ENCODE measurements at regions not wholly inside any gene's neighbourhood (a gene's known extent, or its start where the extent isn't known, plus 50 kb on each side); places are given as distances from the start of the nearest gene placed in this dataset.
"Not testable (repeated sequence)": the region's sequence is repeated elsewhere in the genome, so short reads cannot be mapped to it uniquely, and the experiment has no call there.

DNA sequence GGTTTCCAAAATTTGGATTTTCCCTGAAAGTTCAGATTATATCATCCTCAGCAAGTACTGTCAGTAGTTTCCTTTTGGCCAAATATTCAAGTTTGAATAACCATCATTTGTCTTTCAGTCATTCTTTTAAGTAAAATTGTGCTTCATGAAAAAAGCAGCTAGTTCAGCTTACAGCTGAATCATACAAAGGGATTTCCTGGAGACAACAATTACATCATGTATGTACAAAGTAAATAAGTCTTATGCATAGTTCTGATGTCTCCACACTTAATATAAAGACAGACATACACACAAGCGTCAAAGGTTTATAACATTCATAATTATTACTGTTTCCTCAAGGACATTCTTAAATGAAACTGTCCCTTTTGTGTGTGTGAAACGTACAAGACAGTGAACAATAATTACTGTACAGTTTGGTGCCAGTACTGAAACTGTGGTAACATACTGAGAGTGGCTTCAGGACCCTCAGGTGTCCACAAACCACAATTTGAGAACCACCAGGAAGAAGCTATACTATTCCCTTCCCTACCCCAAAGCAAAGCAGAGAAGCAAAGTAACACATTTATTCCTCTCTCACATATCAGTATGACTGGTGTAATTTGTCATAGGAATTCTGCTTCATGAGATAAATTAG is 746.6 kb downstream of the TAF11L14 start:
- no peak for DNase-seq

DNA sequence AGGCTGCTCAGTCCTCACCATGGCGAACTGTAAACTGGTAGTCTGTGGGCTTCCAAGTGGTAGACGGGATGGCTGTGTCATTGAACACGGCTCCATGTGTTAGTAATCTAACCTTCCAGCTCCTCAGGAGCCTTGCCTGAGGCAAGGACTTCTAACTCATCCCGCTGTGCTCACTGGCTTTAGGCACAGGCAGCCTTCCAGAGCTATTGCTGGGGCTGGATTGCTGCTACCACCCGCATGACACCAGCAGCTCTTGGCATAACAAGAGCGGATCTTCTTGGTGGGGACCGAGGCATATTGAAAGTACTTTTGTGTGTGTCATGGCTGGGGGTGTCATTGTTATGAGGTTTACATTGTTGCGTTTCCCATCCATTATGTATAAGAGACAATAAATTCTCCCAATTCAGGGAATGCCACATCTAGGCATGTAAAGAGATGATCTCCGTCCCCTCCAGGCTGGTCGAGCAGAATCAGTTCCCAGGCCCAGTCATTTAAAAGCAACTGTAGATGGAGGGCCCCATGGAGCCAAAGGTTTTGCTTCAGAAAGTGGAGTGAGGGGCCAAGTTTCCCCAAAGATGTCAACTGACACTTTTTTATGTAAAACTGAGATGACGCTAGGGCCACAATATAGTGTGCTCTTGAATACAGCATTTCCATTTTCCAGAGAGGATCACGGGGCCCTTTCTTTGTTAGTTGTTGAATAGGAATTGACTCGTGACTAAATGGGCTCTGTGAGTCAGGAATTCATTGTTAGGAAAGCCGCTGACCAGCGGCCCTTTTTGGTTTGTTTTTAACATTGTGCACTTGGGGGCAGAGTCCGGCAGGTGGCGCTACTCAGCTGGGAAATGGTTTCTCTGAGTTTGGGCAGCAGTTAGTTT is 759.5 kb downstream of the TAF11L14 start:
- DNase-seq = peak; percentile 32

- DNase-seq = no peak
These were observed 760.2 kb downstream of the TAF11L14 start for GRCh38 chr5:18394443-18394804.

GRCh38 chr5:18395126-18396110 is 761.2 kb downstream of the TAF11L14 start:
- DNase-seq = no peak

- no peak for DNase-seq
These were observed 763.1 kb downstream of the TAF11L14 start for GRCh38 chr5:18397371-18397770.

DNA sequence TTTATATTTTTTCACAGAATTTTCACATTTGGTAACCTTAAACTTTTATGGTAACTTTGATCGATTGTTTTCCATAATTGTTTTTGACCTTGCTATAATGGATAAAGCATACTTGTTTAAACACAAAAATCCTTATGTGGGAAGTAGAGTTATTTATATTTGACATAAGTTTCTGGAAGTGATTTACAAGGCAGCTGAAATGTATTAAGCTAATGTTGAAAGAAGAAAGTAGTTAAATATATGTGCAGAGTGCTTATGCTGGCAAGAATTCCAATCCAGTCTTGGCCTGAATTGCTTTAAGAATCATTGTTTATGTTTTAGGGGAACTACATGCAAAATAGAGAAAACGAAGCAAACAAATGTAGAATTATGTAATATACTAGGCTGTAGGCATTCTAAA is 763.6 kb downstream of the TAF11L14 start:
- DNase-seq = no peak

DNA sequence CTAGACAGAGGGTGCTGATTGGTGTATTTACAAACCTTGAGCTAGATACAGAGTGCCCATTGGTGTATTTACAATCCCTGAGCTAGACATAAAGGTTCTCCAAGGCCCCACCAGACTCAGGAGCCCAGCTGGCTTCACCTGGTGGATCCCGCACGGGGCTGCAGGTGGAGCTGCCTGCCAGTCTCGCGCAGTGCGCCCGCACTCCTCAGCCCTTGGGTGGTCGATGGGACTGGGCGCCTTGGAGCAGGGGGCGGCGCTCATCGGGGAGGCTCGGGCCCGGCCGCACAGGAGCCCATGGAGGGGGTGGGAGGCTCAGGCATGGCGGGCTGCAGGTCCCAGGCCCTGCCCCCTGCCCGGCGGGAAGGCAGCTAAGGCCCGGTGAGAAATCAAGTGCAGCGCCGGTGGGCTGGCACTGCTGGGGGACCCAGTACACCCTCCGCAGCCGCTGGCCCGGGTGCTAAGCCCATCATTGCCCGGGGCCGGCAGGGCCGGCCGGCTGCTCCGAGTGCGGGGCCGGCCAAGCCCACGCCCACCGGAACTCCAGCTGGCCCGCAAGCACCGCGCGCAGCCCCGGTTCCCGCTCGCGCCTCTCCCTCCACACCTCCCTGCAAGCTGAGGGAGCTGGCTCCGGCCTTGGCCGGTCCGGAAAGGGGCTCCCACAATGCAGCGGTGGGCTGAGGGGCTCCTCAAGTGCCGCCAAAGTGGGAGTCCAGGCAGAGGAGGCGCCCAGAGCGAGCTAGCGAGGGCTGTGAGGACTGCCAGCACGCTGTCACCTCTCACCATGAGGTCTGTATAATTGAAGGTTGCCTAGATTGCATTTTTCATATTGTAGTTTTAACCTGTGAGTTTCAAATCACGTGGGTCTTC is 765.4 kb downstream of the TAF11L14 start:
- not testable (repeated sequence) for DNase-seq

DNA sequence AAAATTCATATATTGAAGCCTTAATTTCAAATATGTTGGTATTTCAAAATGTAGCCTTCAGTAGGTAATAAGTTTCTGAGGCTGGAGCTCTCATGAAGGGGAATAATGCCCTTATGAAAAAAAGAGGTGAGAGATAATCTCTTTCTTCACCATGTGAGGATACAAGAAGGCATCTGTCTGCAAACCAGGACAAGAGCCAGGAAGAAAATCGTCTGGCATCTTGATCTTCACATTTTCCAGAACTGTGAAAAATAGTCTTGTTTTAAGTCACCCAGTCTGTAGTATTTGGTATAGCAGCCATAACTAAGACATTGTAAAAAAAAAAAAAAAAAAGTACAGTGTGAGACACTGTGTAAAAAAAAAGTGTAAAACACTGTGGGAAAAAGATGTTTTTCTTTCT is 768.9 kb downstream of the TAF11L14 start:
- DNase-seq = no peak

DNA sequence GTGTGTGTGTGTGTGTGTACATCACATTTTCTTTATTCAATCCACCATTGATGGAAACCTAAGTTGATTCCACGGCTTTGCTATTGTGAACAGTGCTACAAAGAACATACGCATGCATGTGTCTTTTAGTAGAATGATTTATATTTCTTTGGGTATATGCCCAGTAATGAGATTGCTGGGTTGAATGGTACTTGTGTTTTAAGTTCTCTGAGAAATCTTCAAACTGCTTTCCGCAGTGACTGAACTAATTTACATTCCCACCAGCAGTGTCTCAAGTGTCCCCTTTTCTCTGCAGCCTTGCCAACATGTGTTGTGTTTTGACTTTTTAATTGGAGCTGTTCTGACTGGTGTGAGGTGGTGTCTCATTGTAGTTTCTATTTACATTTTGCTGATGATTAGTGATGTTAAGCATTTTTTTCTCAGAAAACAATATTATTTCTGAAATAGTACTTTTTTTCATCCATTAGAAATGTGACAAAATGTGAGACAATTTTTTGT is 769.7 kb downstream of the TAF11L14 start:
- no peak for DNase-seq

DNA sequence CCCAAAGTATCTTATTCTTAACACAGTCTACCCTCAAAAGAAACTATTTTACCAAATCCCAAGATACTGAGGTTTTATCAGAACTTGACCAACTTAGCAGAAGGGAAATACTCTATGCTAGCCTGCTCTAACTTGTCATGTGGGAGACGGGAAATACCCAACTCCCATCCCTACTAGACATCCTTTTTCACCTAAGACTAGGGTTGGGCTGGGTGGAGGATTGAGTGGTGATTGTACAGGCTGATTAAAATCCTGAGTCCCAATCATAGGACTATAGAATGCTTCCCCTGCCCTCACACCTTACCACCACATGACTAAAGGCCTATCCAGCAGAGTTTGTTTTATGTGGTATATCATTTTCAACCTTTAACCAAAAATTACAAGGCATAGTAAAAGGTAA is 786.5 kb downstream of the TAF11L14 start:
- no peak for DNase-seq

- no peak for DNase-seq
These were observed 799.1 kb downstream of the TAF11L14 start for GRCh38 chr5:18433336-18433735.

- DNase-seq = no peak
These were observed 803.9 kb downstream of the TAF11L14 start for GRCh38 chr5:18438126-18438525.

GRCh38 chr5:18455521-18455920 is 821.3 kb downstream of the TAF11L14 start:
- DNase-seq = no peak

- DNase-seq = no peak
These were observed 823.0 kb downstream of the TAF11L14 start for GRCh38 chr5:18457255-18457654.

- no peak for DNase-seq
These were observed 827.5 kb downstream of the TAF11L14 start for GRCh38 chr5:18461766-18462165.

- peak; percentile 10 for DNase-seq
These were observed 831.8 kb downstream of the TAF11L14 start for GRCh38 chr5:18465833-18466681.

- DNase-seq = no peak
These were observed 832.5 kb downstream of the TAF11L14 start for GRCh38 chr5:18466731-18467130.

DNA sequence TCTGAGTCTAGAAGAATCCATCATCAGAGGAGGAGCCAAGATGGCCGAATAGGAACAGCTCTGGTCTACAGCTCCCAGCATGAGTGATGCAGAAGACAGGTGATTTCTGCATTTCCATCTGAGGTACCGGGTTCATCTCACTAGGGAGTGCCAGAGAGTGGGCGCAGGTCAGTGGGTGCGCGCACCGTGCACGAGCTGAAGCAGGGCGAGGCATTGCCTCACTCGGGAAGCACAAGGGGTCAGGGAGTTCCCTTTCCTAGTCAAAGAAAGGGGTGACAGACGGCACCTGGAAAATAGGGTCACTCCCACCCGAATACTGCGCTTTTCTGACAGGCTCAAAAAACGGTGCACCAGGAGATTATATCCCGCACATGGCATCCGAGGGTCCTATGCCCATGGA is 837.5 kb downstream of the TAF11L14 start:
- not testable (repeated sequence) for DNase-seq

GRCh38 chr5:18483451-18483850 is 849.2 kb downstream of the TAF11L14 start:
- no peak for DNase-seq

- no peak for DNase-seq
These were observed 853.7 kb downstream of the TAF11L14 start for GRCh38 chr5:18487928-18488480.

DNA sequence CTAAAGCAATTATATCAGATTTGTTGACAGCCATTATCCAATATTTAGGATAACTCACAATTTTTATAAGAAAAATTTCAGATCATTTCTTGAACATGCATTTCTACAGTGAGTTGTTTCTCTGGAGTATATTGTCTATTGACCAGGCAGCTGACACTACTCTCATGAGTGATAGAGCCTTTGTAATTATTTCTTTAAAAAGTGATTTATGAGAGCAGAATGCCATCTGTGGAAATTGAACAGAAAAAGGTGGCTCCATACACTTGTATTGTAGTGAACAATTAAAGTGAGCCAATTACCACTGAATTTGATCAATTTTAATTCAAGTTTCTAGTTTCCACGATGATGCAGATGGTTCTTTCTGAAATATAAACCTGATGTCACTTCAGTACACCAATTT is 855.4 kb downstream of the TAF11L14 start:
- no peak for DNase-seq

All from activated naive CD4-positive, alpha-beta T cell treated with anti-CD3 and anti-CD28 coated beads, Interleukin-2, amount 50 U/mL, for 16 hours (primary cell).